CD8-positive, alpha-beta memory T cell (primary cell): ENCODE measurements at regions not wholly inside any gene's neighbourhood (a gene's known extent, or its start where the extent isn't known, plus 50 kb on each side); places are given as distances from the start of the nearest gene placed in this dataset.

Experiments used
- CTCF ChIA-PET: fragments of 350-600 bp; sonication (Branson Sonifier 250); formaldehyde crosslinking; loops from one replicate; lab custom pipeline; 2021; ENCODE audit warnings: antibody characterized with exemption; lab: Charles Lee
- POLR2A ChIA-PET: fragments of 350-600 bp; sonication (Branson Sonifier 250); formaldehyde crosslinking; loops from one replicate; lab custom pipeline; 2021; ENCODE audit warnings: antibody characterized with exemption; lab: Charles Lee
- DNase-seq, 5 donors: peaks; one replicate each; pipeline versions ENCODE4 v3.0.0 to v3.0.0-alpha.2; 2020 to 2022; ENCODE audit warnings: mixed read lengths in 1 of 5
- H3K27ac ChIP-seq: one replicate; pipeline ENCODE4 v1.7.0; 2013; ENCODE audit warnings: low read depth, mild to moderate bottlenecking, low read length, moderate library complexity
- H3K27me3 ChIP-seq: 2 replicates; pipeline ENCODE4 v1.7.0; 2013; ENCODE audit warnings: low read length, mild to moderate bottlenecking; ENCODE audit not compliant: insufficient read depth, poor library complexity, severe bottlenecking
- H3K36me3 ChIP-seq: 2 replicates; pipeline ENCODE4 v1.7.0; 2013; ENCODE audit warnings: mild to moderate bottlenecking, low read length, moderate library complexity; ENCODE audit not compliant: insufficient read depth
- H3K4me1 ChIP-seq: 2 replicates; pipeline ENCODE4 v1.7.0; 2013; ENCODE audit warnings: mild to moderate bottlenecking, low read length, moderate library complexity; ENCODE audit not compliant: insufficient read depth
- H3K4me3 ChIP-seq: 2 replicates; pipeline ENCODE4 v1.7.0; 2013; ENCODE audit warnings: mild to moderate bottlenecking, low read length
- H3K9me3 ChIP-seq: 2 replicates; pipeline ENCODE4 v1.7.0; 2013; ENCODE audit warnings: mild to moderate bottlenecking, low read length
- H3K27ac Mint-ChIP-seq, 8 donors: one replicate each; pipeline ENCODE4 v1.8.0; 2020 to 2021; ENCODE audit warnings: mixed read lengths in 8 of 8, mild to moderate bottlenecking in 6 of 8, inconsistent platforms in 3 of 8, moderate library complexity in 3 of 8
- H3K27me3 Mint-ChIP-seq, 2 donors: one replicate each; pipeline ENCODE4 v1.8.0; 2020 to 2021; ENCODE audit warnings: mixed read lengths in 2 of 2, mild to moderate bottlenecking in 1 of 2, moderate library complexity in 1 of 2
- H3K36me3 Mint-ChIP-seq, 3 donors: one replicate each; pipeline ENCODE4 v1.8.0; 2020 to 2021; ENCODE audit warnings: mixed read lengths in 3 of 3, inconsistent platforms in 1 of 3, mild to moderate bottlenecking in 1 of 3
- H3K4me1 Mint-ChIP-seq, 3 donors: one replicate each; pipeline ENCODE4 v1.8.0; 2020 to 2021; ENCODE audit warnings: mixed read lengths in 3 of 3, inconsistent platforms in 1 of 3, mild to moderate bottlenecking in 1 of 3
- H3K4me3 Mint-ChIP-seq, 7 donors: one replicate each; pipeline ENCODE4 v1.8.0; 2020 to 2021; ENCODE audit warnings: mixed read lengths in 7 of 7, mild to moderate bottlenecking in 6 of 7, moderate library complexity in 4 of 7, inconsistent platforms in 2 of 7
- H3K9me3 Mint-ChIP-seq, 5 donors: one replicate each; pipeline ENCODE4 v1.8.0; 2020 to 2022; ENCODE audit warnings: mixed read lengths in 5 of 5, mild to moderate bottlenecking in 3 of 5, moderate library complexity in 2 of 5, inconsistent platforms in 1 of 5

DNA sequence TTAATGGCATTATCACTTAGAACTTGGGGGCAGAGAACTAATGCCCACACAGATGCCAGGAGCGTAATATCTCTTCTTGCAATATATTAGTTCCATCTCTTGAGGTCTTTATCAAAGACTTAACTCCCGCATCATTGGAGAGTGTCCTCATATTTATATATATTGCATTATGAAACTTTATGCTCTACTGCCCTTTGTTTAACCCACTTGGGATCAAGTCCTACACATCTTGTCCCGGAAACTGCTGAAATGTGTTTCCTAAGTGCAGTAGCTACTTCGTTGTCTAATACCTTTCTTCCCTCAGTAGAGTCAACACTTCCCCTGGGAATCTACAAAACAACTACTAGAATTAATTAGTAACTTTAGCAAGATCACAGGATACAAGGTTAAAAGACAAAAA, 1029.2 kb downstream of the OTOL1 start:
- no peak overlapping the region for H3K4me3 Mint-ChIP-seq
- Histone ChIP-seq H3K36me3 (no peaks in the 10 kb centered on the region), H3K4me3 (no peak overlapping the region), H3K9me3 (no peaks in the 10 kb centered on the region), H3K27me3 (no peaks in the 10 kb centered on the region), H3K27ac (no peak overlapping the region), H3K4me1 (no peaks in the 10 kb centered on the region)
- no peak overlapping the region for H3K27ac Mint-ChIP-seq
- H3K9me3 Mint-ChIP-seq = peaks cover 4 to 27% (median 5%) of the 10 kb centered on the region in 5 donors
- ChIA-PET POLR2A (no interaction called here), CTCF (no interaction called here)
- H3K27me3 Mint-ChIP-seq = no peaks in the 10 kb centered on the region
- no peaks in the 10 kb centered on the region for H3K4me1 Mint-ChIP-seq
- DNase-seq = no peak
- no peaks in the 10 kb centered on the region for H3K36me3 Mint-ChIP-seq

GRCh38 chr3:162534431-162534830, 1037.8 kb downstream of the OTOL1 start:
- Mint-ChIP-seq H3K27ac (no peak overlapping the region), H3K9me3 (peaks cover 2 to 20% (median 4%) of the 10 kb centered on the region in 5 donors), H3K4me1 (no peaks in the 10 kb centered on the region), H3K4me3 (no peak overlapping the region), H3K36me3 (no peaks in the 10 kb centered on the region), H3K27me3 (no peaks in the 10 kb centered on the region)
- Histone ChIP-seq H3K36me3 (no peaks in the 10 kb centered on the region), H3K9me3 (no peaks in the 10 kb centered on the region), H3K27ac (no peak overlapping the region), H3K4me1 (no peaks in the 10 kb centered on the region), H3K27me3 (no peaks in the 10 kb centered on the region), H3K4me3 (no peak overlapping the region)
- POLR2A ChIA-PET = no interaction called here
- CTCF ChIA-PET = no interaction called here
- DNase-seq = no peak

GRCh38 chr3:162538491-162538890, 1041.9 kb downstream of the OTOL1 start:
- no peaks in the 10 kb centered on the region for H3K4me1 ChIP-seq
- no peaks in the 10 kb centered on the region for H3K4me1 Mint-ChIP-seq
- POLR2A ChIA-PET = no interaction called here
- H3K27me3 ChIP-seq = no peaks in the 10 kb centered on the region
- no peak for DNase-seq
- no peaks in the 10 kb centered on the region for H3K9me3 ChIP-seq
- no peaks in the 10 kb centered on the region for H3K36me3 Mint-ChIP-seq
- no peak overlapping the region for H3K27ac ChIP-seq
- H3K36me3 ChIP-seq = no peaks in the 10 kb centered on the region
- H3K27me3 Mint-ChIP-seq = no peaks in the 10 kb centered on the region
- peaks cover 0 to 17% (median 4%) of the 10 kb centered on the region in 5 donors for H3K9me3 Mint-ChIP-seq
- no peak overlapping the region for H3K27ac Mint-ChIP-seq
- CTCF ChIA-PET = no interaction called here
- no peak overlapping the region for H3K4me3 ChIP-seq
- H3K4me3 Mint-ChIP-seq = no peak overlapping the region

DNA sequence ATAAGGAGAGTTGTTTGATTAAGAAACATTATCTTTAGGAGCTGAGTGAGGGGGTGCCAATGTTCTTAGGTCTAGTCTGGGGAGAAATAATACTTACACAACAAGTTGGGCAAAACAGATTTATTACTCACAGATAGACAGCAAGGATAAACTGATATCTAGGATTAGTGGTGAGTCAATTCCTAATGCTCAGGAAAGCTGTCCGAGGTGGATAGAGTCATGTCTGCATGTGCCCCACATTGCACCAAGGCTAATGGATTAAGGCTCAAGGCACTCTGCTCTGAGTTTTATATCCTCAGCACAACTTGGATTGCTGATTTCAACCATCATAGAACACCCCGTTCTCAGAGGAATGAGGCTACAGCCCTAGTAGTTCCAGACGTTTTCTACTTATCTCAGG, 1042.3 kb downstream of the OTOL1 start:
- no peaks in the 10 kb centered on the region for H3K27me3 ChIP-seq
- Mint-ChIP-seq H3K9me3 (peaks cover 1 to 17% (median 6%) of the 10 kb centered on the region in 5 donors), H3K4me3 (no peak overlapping the region), H3K27ac (no peak overlapping the region), H3K36me3 (no peaks in the 10 kb centered on the region), H3K27me3 (no peaks in the 10 kb centered on the region), H3K4me1 (no peaks in the 10 kb centered on the region)
- ChIA-PET POLR2A (no interaction called here), CTCF (no interaction called here)
- DNase-seq = no peak
- no peak overlapping the region for H3K27ac ChIP-seq
- H3K4me3 ChIP-seq = no peak overlapping the region
- no peaks in the 10 kb centered on the region for H3K9me3 ChIP-seq
- H3K36me3 ChIP-seq = no peaks in the 10 kb centered on the region
- H3K4me1 ChIP-seq = no peaks in the 10 kb centered on the region

GRCh38 chr3:162540421-162540820, 1043.8 kb downstream of the OTOL1 start:
- Mint-ChIP-seq H3K4me1 (no peaks in the 10 kb centered on the region), H3K36me3 (no peaks in the 10 kb centered on the region), H3K4me3 (no peak overlapping the region), H3K27me3 (no peaks in the 10 kb centered on the region), H3K27ac (no peak overlapping the region), H3K9me3 (peaks cover 3 to 19% (median 7%) of the 10 kb centered on the region in 5 donors)
- no peak overlapping the region for H3K27ac ChIP-seq
- H3K4me3 ChIP-seq = no peak overlapping the region
- CTCF ChIA-PET = no interaction called here
- POLR2A ChIA-PET = no interaction called here
- no peak for DNase-seq
- H3K4me1 ChIP-seq = no peaks in the 10 kb centered on the region
- no peaks in the 10 kb centered on the region for H3K9me3 ChIP-seq
- H3K36me3 ChIP-seq = no peaks in the 10 kb centered on the region
- H3K27me3 ChIP-seq = no peaks in the 10 kb centered on the region

GRCh38 chr3:162541923-162542322, 1045.3 kb downstream of the OTOL1 start:
- ChIA-PET POLR2A (no interaction called here), CTCF (no interaction called here)
- Mint-ChIP-seq H3K36me3 (no peaks in the 10 kb centered on the region), H3K27ac (no peak overlapping the region), H3K9me3 (peaks cover 3 to 22% (median 7%) of the 10 kb centered on the region in 5 donors), H3K4me1 (no peaks in the 10 kb centered on the region), H3K4me3 (no peak overlapping the region), H3K27me3 (no peaks in the 10 kb centered on the region)
- H3K27me3 ChIP-seq = no peaks in the 10 kb centered on the region
- H3K9me3 ChIP-seq = no peaks in the 10 kb centered on the region
- H3K27ac ChIP-seq = no peak overlapping the region
- no peak overlapping the region for H3K4me3 ChIP-seq
- no peak for DNase-seq
- H3K36me3 ChIP-seq = no peaks in the 10 kb centered on the region
- no peaks in the 10 kb centered on the region for H3K4me1 ChIP-seq

DNA sequence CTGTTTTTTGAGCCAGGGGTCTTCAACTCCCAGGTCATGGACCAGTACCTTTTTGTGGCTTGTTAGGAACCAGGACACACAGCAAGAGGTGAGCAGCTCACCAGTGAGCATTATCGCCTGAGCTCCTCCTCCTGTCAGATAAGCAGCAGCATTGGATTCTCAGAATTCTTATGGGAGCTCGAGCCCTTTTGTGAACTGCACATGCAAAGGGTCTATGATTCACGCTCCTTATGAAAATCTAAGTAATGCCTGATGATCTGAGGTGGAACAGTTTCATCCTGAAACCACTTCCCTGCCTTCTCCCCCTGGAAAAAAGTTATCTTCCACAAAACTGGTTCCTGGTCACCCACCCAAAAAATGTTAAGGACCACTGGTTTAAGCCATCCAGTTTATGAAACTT, 1047.6 kb downstream of the OTOL1 start:
- H3K36me3 Mint-ChIP-seq = no peaks in the 10 kb centered on the region
- POLR2A ChIA-PET = no interaction called here
- no peaks in the 10 kb centered on the region for H3K4me1 Mint-ChIP-seq
- Histone ChIP-seq H3K27ac (no peak overlapping the region), H3K4me1 (no peaks in the 10 kb centered on the region), H3K27me3 (no peaks in the 10 kb centered on the region), H3K4me3 (no peak overlapping the region), H3K36me3 (no peaks in the 10 kb centered on the region), H3K9me3 (no peaks in the 10 kb centered on the region)
- no peak overlapping the region for H3K4me3 Mint-ChIP-seq
- CTCF ChIA-PET = no interaction called here
- H3K27me3 Mint-ChIP-seq = no peaks in the 10 kb centered on the region
- no peak overlapping the region for H3K27ac Mint-ChIP-seq
- peaks cover 3 to 24% (median 8%) of the 10 kb centered on the region in 5 donors for H3K9me3 Mint-ChIP-seq
- no peak for DNase-seq

- H3K4me1 Mint-ChIP-seq = no peaks in the 10 kb centered on the region
- no peak overlapping the region for H3K27ac Mint-ChIP-seq
- POLR2A ChIA-PET = no interaction called here
- no peak overlapping the region for H3K27ac ChIP-seq
- CTCF ChIA-PET = no interaction called here
- no peaks in the 10 kb centered on the region for H3K36me3 ChIP-seq
- H3K4me3 ChIP-seq = no peak overlapping the region
- no peaks in the 10 kb centered on the region for H3K27me3 ChIP-seq
- H3K27me3 Mint-ChIP-seq = no peaks in the 10 kb centered on the region
- no peaks in the 10 kb centered on the region for H3K9me3 ChIP-seq
- H3K36me3 Mint-ChIP-seq = no peaks in the 10 kb centered on the region
- no peak for DNase-seq
- no peaks in the 10 kb centered on the region for H3K4me1 ChIP-seq
- H3K9me3 Mint-ChIP-seq = peaks cover 3 to 23% (median 14%) of the 10 kb centered on the region in 5 donors
- no peak overlapping the region for H3K4me3 Mint-ChIP-seq
These were observed 1050.3 kb downstream of the OTOL1 start for GRCh38 chr3:162546910-162547309.

- no peak for DNase-seq
- ChIA-PET POLR2A (no interaction called here), CTCF (no interaction called here)
- H3K27me3 Mint-ChIP-seq = no peaks in the 10 kb centered on the region
- H3K4me3 Mint-ChIP-seq = no peak overlapping the region
- H3K4me1 ChIP-seq = no peaks in the 10 kb centered on the region
- H3K36me3 ChIP-seq = no peaks in the 10 kb centered on the region
- H3K9me3 ChIP-seq = no peaks in the 10 kb centered on the region
- H3K4me3 ChIP-seq = no peak overlapping the region
- H3K4me1 Mint-ChIP-seq = no peaks in the 10 kb centered on the region
- H3K27me3 ChIP-seq = no peaks in the 10 kb centered on the region
- H3K27ac Mint-ChIP-seq = no peak overlapping the region
- H3K36me3 Mint-ChIP-seq = no peaks in the 10 kb centered on the region
- H3K9me3 Mint-ChIP-seq = peaks cover 3 to 23% (median 14%) of the 10 kb centered on the region in 5 donors
- H3K27ac ChIP-seq = no peak overlapping the region
These were observed 1050.7 kb downstream of the OTOL1 start for GRCh38 chr3:162547321-162547720.
